HepG2 (cell line): ENCODE measurements at regions not wholly inside any gene's neighbourhood (a gene's known extent, or its start where the extent isn't known, plus 50 kb on each side); places are given as distances from the start of the nearest gene placed in this dataset.

ENCODE experiments used
- ATAC-seq: fragments of 200-7000 bp; cut with Tn5 transposase; 3 replicates; pipeline ENCODE4 v1.9.1; 2020; ENCODE audit warnings: mild to moderate bottlenecking, moderate library complexity
- BruUV-seq: library from RNA; stranded (reverse); fragments of 400-500 nt; replicated peaks from 2 replicates; lab custom pipeline; 2021; lab: Mats Ljungman, UMichigan
- CTCF ChIA-PET: fragments of 300-600 bp; formaldehyde crosslinking; extraction: SDS; loops from one replicate; lab custom pipeline; 2021; ENCODE audit warnings: low total read pairs, inconsistent platforms, low intra/inter-chr PET ratio; lab: Yijun Ruan, JAX
- POLR2A ChIA-PET: fragments of 350-600 bp; sonication (Branson Sonifier 250); formaldehyde crosslinking; loops from one replicate; lab custom pipeline; 2020; ENCODE audit warnings: antibody characterized with exemption, inconsistent platforms; lab: Yijun Ruan, JAX
- DNase-seq: peaks from one replicate; pipeline ENCODE4 v3.0.0-alpha.2; 2015; ENCODE audit warnings: low spot score
- FAIRE-seq: peaks from 3 replicates; lab custom pipeline; 2011; peaks lifted over from hg19 to GRCh38; lab: Jason Lieb, UNC
- H2AFZ ChIP-seq: one replicate; pipeline ENCODE4 v1.6.1; 2011; ENCODE audit warnings: low read length, inconsistent platforms
- H3K27ac ChIP-seq: fragments of 300-600 bp; 3 replicates; pipeline ENCODE4 v1.8.0; 2011; ENCODE audit warnings: mixed run types, mild to moderate bottlenecking, mixed read lengths, low read length, inconsistent platforms; ENCODE audit not compliant: insufficient read depth; ENCODE audit errors: extremely low read length
- H3K27me3 ChIP-seq, 2 experiments: fragments of 200-600 bp in 1 of 2; 2 replicates in 1 of 2; 3 replicates in 1 of 2; pipeline versions ENCODE4 v1.6.0 to v1.8.0; 2011; ENCODE audit warnings: low read length in 2 of 2, mild to moderate bottlenecking in 2 of 2, moderate library complexity in 2 of 2, inconsistent platforms in 1 of 2; ENCODE audit not compliant: insufficient read depth in 2 of 2, control insufficient read depth in 1 of 2
- H3K36me3 ChIP-seq, 2 experiments: fragments of 200-600 bp in 1 of 2; replicated peaks in 1 of 2; 2 replicates in 1 of 2; 3 replicates in 1 of 2; pipeline versions ENCODE4 v1.5.1 to v1.8.0; 2011; ENCODE audit warnings: low read length in 2 of 2, inconsistent platforms in 1 of 2; ENCODE audit not compliant: insufficient read depth in 2 of 2, control insufficient read depth in 1 of 2
- H3K4me1 ChIP-seq: 2 replicates; pipeline ENCODE4 v1.5.1; 2012; ENCODE audit warnings: low read length, inconsistent platforms; ENCODE audit not compliant: insufficient read depth
- H3K4me2 ChIP-seq: 2 replicates; pipeline ENCODE4 v1.6.0; 2011; ENCODE audit warnings: low read depth, low read length, inconsistent platforms
- H3K4me3 ChIP-seq, 3 experiments: fragments of 200-600 bp in 1 of 3; sonication (generic), shearing (Covaris generic) in 1 of 3; replicated peaks in 1 of 3; 2 replicates each; pipeline ENCODE4 v1.5.1; 2011 to 2016; ENCODE audit warnings: low read length in 3 of 3, inconsistent platforms in 2 of 3, low read depth in 2 of 3, mild to moderate bottlenecking in 2 of 3, control low read depth in 1 of 3, mixed read lengths in 1 of 3; ENCODE audit not compliant: insufficient read depth in 1 of 3
- H3K79me2 ChIP-seq: one replicate; pipeline ENCODE4 v1.6.1; 2011; ENCODE audit warnings: low read length, inconsistent platforms; ENCODE audit not compliant: insufficient read depth
- H3K9ac ChIP-seq: 2 replicates; pipeline ENCODE4 v1.6.0; 2011; ENCODE audit warnings: mild to moderate bottlenecking, low read depth, low read length, inconsistent platforms; ENCODE audit not compliant: insufficient read depth
- H3K9me3 ChIP-seq: 2 replicates; pipeline ENCODE4 v1.5.1; 2012; ENCODE audit warnings: mild to moderate bottlenecking, low read length
- H4K20me1 ChIP-seq: 2 replicates; pipeline ENCODE4 v1.6.0; 2011; ENCODE audit warnings: inconsistent platforms, mild to moderate bottlenecking, low read length, moderate library complexity; ENCODE audit not compliant: insufficient read depth
- CHD4 ChIP-seq: fragments of 200-600 bp; sonication (generic); IDR thresholded peaks from 2 replicates; pipeline ENCODE4 v1.7.0; 2017; ENCODE audit warnings: mild to moderate bottlenecking, low read length, borderline replicate concordance
- FOXM1 ChIP-seq: sonication (generic); formaldehyde crosslinking; IDR thresholded peaks from 2 replicates; pipeline ENCODE4 v1.5.0; 2020; ENCODE audit warnings: missing genetic modification reagents
- HMGA1 ChIP-seq: sonication (generic); formaldehyde crosslinking; conservative IDR thresholded peaks from 2 replicates; pipeline ENCODE4 v1.4.0; 2020; ENCODE audit warnings: missing genetic modification reagents
- NFKB2 ChIP-seq: sonication (generic); formaldehyde crosslinking; IDR thresholded peaks from 2 replicates; pipeline ENCODE4 v1.4.0; 2020; ENCODE audit warnings: missing genetic modification reagents, borderline replicate concordance
- NFYC ChIP-seq: IDR thresholded peaks from 2 replicates; pipeline ENCODE4 v1.6.1; 2016; ENCODE audit warnings: missing genetic modification reagents, missing compliant biosample characterization
- NR2F6 ChIP-seq, 2 experiments: IDR thresholded peaks; 2 replicates each; pipeline ENCODE4 v1.6.1; 2016; ENCODE audit warnings: antibody characterized with exemption in 1 of 2, mild to moderate bottlenecking in 1 of 2
- NR3C1 ChIP-seq: sonication (generic); formaldehyde crosslinking; IDR thresholded peaks from 2 replicates; pipeline ENCODE4 v1.4.0; 2020; ENCODE audit warnings: missing genetic modification reagents
- NRL ChIP-seq: sonication (generic); formaldehyde crosslinking; IDR thresholded peaks from 2 replicates; pipeline ENCODE4 v1.5.0; 2020; ENCODE audit warnings: missing genetic modification reagents, mild to moderate bottlenecking, moderate library complexity, borderline replicate concordance
- PAWR ChIP-seq: sonication (generic); formaldehyde crosslinking; IDR thresholded peaks from 2 replicates; pipeline ENCODE4 v1.4.0; 2020; ENCODE audit warnings: missing genetic modification reagents, mild to moderate bottlenecking, borderline replicate concordance
- SP4 ChIP-seq: sonication (generic); formaldehyde crosslinking; IDR thresholded peaks from 2 replicates; pipeline ENCODE4 v1.8.1; 2023; ENCODE audit warnings: mild to moderate bottlenecking, missing genetic modification reagents
- TSC22D2 ChIP-seq: sonication (generic); formaldehyde crosslinking; IDR thresholded peaks from 2 replicates; pipeline ENCODE4 v1.5.1; 2020; ENCODE audit warnings: missing genetic modification reagents, mild to moderate bottlenecking, borderline replicate concordance
- ZNF274 ChIP-seq: sonication (generic); formaldehyde crosslinking; IDR thresholded peaks from 2 replicates; pipeline ENCODE4 v1.5.1; 2020; ENCODE audit warnings: mild to moderate bottlenecking, missing genetic modification reagents
- ZNF329 ChIP-seq: sonication (generic); formaldehyde crosslinking; IDR thresholded peaks from 2 replicates; pipeline ENCODE4 v1.9.0; 2021; ENCODE audit warnings: low read depth, mild to moderate bottlenecking, missing genetic modification reagents
- ZNF556 ChIP-seq: sonication (generic); formaldehyde crosslinking; IDR thresholded peaks from 2 replicates; pipeline ENCODE4 v1.4.0; 2020; ENCODE audit warnings: mild to moderate bottlenecking, missing genetic modification reagents, borderline replicate concordance
- ZNF557 ChIP-seq: sonication (generic); formaldehyde crosslinking; IDR thresholded peaks from 2 replicates; pipeline ENCODE4 v1.4.0; 2020; ENCODE audit warnings: missing genetic modification reagents
- ZSCAN20 ChIP-seq: sonication (generic); formaldehyde crosslinking; IDR thresholded peaks from 2 replicates; pipeline ENCODE4 v1.4.0; 2020; ENCODE audit warnings: missing genetic modification reagents, mild to moderate bottlenecking, borderline replicate concordance
- ZSCAN30 ChIP-seq: sonication (generic); formaldehyde crosslinking; IDR thresholded peaks from 2 replicates; pipeline ENCODE4 v1.5.0; 2020; ENCODE audit warnings: mild to moderate bottlenecking, missing genetic modification reagents
- WGBS: methylation state at CpG from one replicate; pipeline ENCODE4 v1.1.6; 2017; ENCODE audit warnings: low lambda C conversion rate; 5-methylcytosine and 5-hydroxymethylcytosine counted together
- in situ Hi-C: cut with HindIII; loops from 2 replicates; pipeline ENCODE4 v1.10.0; 2017; ENCODE audit warnings: low pct_unique_long_range_greater_than_20kb; ENCODE audit not compliant: extremely low pct_ligation_motif_present
- intact Hi-C: fragments of 100-400 bp; cut with micrococcal nuclease; formaldehyde crosslinking; loops from one replicate; pipeline ENCODE4 v1.10.0; 2022; ENCODE audit not compliant: unreplicated experiment
- TF ChIP-seq, protein P1 (sequence below): sonication (generic); formaldehyde crosslinking; IDR thresholded peaks from 2 replicates; pipeline ENCODE4 v1.8.0; 2022; ENCODE audit warnings: mild to moderate bottlenecking, missing genetic modification reagents, moderate library complexity
- TF ChIP-seq, protein P2 (sequence below): fragments of 450-650 bp; IDR thresholded peaks from 2 replicates; pipeline ENCODE4 v1.6.1; 2017

DNA sequence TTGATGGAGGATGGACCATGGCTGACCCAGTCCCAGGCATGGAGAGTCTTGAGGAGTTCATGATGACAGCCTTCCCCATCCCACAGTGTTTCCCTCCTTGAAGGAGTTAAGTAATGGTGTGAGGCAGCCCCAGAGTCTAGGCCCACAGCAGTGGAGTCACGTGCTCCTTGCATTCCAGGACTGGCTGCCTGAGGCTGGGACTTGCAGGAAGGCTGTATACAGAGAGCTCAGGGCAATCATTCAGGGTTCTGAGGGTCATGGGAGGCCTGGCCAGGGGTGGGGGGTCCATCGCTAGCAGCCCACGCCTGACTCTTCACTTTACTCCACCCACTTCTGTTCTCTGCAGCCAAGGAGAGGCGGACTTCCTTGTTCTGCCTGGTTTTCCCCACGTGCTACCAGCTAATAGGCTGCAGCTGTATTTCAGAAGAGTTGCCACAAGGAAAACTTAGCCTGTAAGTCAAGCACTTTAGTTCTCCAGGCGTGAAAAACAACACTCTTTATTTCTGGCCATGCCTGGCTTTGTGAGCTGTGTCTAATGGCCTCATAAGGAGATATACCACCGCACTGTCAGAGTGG, 272.5 kb downstream of the DHX35 start:
- ChIA-PET CTCF (no interaction called here), POLR2A (no interaction called here)
- FAIRE-seq (no peak), ATAC-seq (no peak), DNase-seq (no peak)
- no peak overlapping the region for H3K27ac ChIP-seq
- H3K4me3 ChIP-seq, result no peak overlapping the region
- no peaks in the 10 kb centered on the region for H3K9me3 ChIP-seq
- no peaks in the 10 kb centered on the region for H3K4me1 ChIP-seq
- WGBS, result 5% methylated on average over 7 of the region's 7 CpGs
- no peaks in the 10 kb centered on the region for H3K79me2 ChIP-seq
- TF ChIP-seq ZNF329 (CRISPR knock-in tag), result no peak
- TF ChIP-seq, protein P1, sequence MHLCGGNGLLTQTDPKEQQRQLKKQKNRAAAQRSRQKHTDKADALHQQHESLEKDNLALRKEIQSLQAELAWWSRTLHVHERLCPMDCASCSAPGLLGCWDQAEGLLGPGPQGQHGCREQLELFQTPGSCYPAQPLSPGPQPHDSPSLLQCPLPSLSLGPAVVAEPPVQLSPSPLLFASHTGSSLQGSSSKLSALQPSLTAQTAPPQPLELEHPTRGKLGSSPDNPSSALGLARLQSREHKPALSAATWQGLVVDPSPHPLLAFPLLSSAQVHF (CRISPR knock-in tag), result no peak
- no peak for TF ChIP-seq ZNF557 (CRISPR knock-in tag)
- no peak for TF ChIP-seq TSC22D2 (CRISPR knock-in tag)
- no peak for TF ChIP-seq NRL
- TF ChIP-seq SP4 (CRISPR knock-in tag), result no peak
- no peak for TF ChIP-seq ZSCAN30
- no peak for TF ChIP-seq NFYC
- no peak for TF ChIP-seq CHD4
- no peak for TF ChIP-seq NFKB2
- TF ChIP-seq, protein P2, sequence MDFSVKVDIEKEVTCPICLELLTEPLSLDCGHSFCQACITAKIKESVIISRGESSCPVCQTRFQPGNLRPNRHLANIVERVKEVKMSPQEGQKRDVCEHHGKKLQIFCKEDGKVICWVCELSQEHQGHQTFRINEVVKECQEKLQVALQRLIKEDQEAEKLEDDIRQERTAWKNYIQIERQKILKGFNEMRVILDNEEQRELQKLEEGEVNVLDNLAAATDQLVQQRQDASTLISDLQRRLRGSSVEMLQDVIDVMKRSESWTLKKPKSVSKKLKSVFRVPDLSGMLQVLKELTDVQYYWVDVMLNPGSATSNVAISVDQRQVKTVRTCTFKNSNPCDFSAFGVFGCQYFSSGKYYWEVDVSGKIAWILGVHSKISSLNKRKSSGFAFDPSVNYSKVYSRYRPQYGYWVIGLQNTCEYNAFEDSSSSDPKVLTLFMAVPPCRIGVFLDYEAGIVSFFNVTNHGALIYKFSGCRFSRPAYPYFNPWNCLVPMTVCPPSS, result no peak
- TF ChIP-seq NR2F6 (IDR thresholded peaks at IDR 0.05), result no peak
- TF ChIP-seq NR2F6 (CRISPR knock-in tag; IDR thresholded peaks at IDR 0.05), result no peak
- TF ChIP-seq FOXM1 (CRISPR knock-in tag), result no peak
- no peak for TF ChIP-seq ZNF274 (CRISPR knock-in tag)
- TF ChIP-seq HMGA1 (CRISPR knock-in tag), result no peak
- TF ChIP-seq PAWR (CRISPR knock-in tag), result no peak
- no peak for TF ChIP-seq NR3C1
- no peak for TF ChIP-seq ZNF556 (CRISPR knock-in tag)
- TF ChIP-seq ZSCAN20 (CRISPR knock-in tag), result no peak
- no peaks in the 10 kb centered on the region for H4K20me1 ChIP-seq
- intact Hi-C loops (no loop called here), in situ Hi-C loops (no loop called here)
- no peaks in the 10 kb centered on the region for H3K36me3 ChIP-seq
- no peak overlapping the region for H2AFZ ChIP-seq
- no peak overlapping the region for H3K9ac ChIP-seq
- H3K27me3 ChIP-seq, result 0 out of 5 replicates have a peak, but pooled peaks cover 0 to 5% of the 10 kb centered on the region in 2 experiments
- no peak overlapping the region for H3K4me2 ChIP-seq
- BruUV-seq, result no TSS peak
